Upper lobe of left lung (tissue), 6 donors: ENCODE measurements at regions not wholly inside any gene's neighbourhood (a gene's known extent, or its start where the extent isn't known, plus 50 kb on each side); places are given as distances from the start of the nearest gene placed in this dataset.
"Not testable (repeated sequence)": the region's sequence is repeated elsewhere in the genome, so short reads cannot be mapped to it uniquely, and the experiment has no call there.

Experiments used
- ATAC-seq, 2 donors: fragments of 200-7000 bp; cut with Tn5 transposase; one replicate each; pipeline ENCODE4 v1.9.1; 2022; ENCODE audit warnings: mild to moderate bottlenecking in 2 of 2, moderate library complexity in 2 of 2; ENCODE audit not compliant: low FRiP score in 2 of 2
- DNase-seq, 2 donors: peaks; one replicate each; pipeline ENCODE4 v3.0.0-alpha.2; 2019 to 2020
- H3K27ac ChIP-seq, 4 donors: fragments of 200-600 bp; sonication (generic); one replicate each; pipeline ENCODE4 v1.5.1; 2016 to 2019
- H3K27me3 ChIP-seq, 4 donors: fragments of 200-600 bp; sonication (generic); one replicate each; pipeline ENCODE4 v1.5.1; 2017 to 2019
- H3K36me3 ChIP-seq, 4 donors: fragments of 200-600 bp; sonication (generic); one replicate each; pipeline ENCODE4 v1.5.1; 2016 to 2019
- H3K4me1 ChIP-seq, 4 donors: fragments of 200-600 bp; sonication (generic); one replicate each; pipeline ENCODE4 v1.5.1; 2018 to 2019
- H3K4me3 ChIP-seq, 4 donors: fragments of 200-600 bp; sonication (generic); one replicate each; pipeline ENCODE4 v1.5.1; 2017 to 2019; ENCODE audit warnings: mild to moderate bottlenecking in 2 of 4, moderate library complexity in 1 of 4
- H3K9me3 ChIP-seq, 4 donors: fragments of 200-600 bp; sonication (generic); one replicate each; pipeline ENCODE4 v1.5.1; 2018 to 2019
- EP300 ChIP-seq, 4 donors: sonication (generic); formaldehyde crosslinking; IDR thresholded peaks; one replicate each; pipeline ENCODE4 v1.5.1; 2017; ENCODE audit warnings: antibody characterized with exemption in 4 of 4, control low read depth in 2 of 4
- POLR2A ChIP-seq, 4 donors: fragments of 450-650 bp; IDR thresholded peaks; one replicate each; pipeline ENCODE4 v1.5.1; 2016 to 2017; ENCODE audit warnings: antibody characterized with exemption in 4 of 4, mild to moderate bottlenecking in 2 of 4
- POLR2AphosphoS5 ChIP-seq, 2 donors: sonication (generic); formaldehyde crosslinking; IDR thresholded peaks; one replicate each; pipeline ENCODE4 v1.5.1; 2017; ENCODE audit warnings: antibody characterized with exemption in 2 of 2
- WGBS, 2 donors: methylation state at CpG; one replicate each; pipeline ENCODE4 v1.1.5; 2017 to 2018; 5-methylcytosine and 5-hydroxymethylcytosine counted together
- TF ChIP-seq, protein P1 (sequence below), 6 experiments: fragments of 450-650 bp in 4 of 6; fragments of 200-600 bp in 2 of 6; sonication (generic) in 2 of 6; IDR thresholded peaks; one replicate each; pipeline ENCODE4 v1.5.1; 2016 to 2019; ENCODE audit warnings: antibody characterized with exemption in 6 of 6
- donor health status: DM: no; HTN: no; CAD: no; lungs with moderate emphysema.
- donor health status: DM: no; HTN: yes; CAD: no; lungs with severe emphysema.

GRCh38 chr3:63719796-63720445, 67.4 kb downstream of the SNTN start:
- no peaks in the 10 kb centered on the region for H3K27me3 ChIP-seq

DNA sequence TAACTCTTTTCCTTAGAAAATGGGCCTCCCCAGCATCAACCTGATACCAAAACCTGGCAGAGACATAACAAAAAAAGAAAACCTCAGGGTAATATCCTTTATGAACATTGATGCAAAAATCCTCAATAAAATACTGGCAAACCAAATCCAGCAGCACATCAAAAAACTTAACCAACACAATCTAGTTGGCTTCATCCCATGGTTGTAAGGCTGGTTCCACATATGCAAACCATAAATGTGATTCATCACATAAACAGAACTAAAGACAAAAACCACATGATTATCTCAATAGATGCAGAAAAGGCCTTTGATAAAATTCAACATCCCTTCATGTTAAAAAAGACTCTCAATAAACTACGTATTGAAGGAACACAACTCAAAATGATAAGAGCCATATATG, 68.5 kb downstream of the SNTN start:
- not testable (repeated sequence) for H3K4me1 ChIP-seq, H3K27me3 ChIP-seq, H3K27ac ChIP-seq, DNase-seq, ATAC-seq, H3K36me3 ChIP-seq, H3K9me3 ChIP-seq, H3K4me3 ChIP-seq
- 86 to 92% methylated on average over 1 of the region's 1 CpG for WGBS, 2 donors

More at GRCh38 chr3:63719796-63720445, 67.4 kb downstream of the SNTN start:
- Histone ChIP-seq H3K27ac (no peak overlapping the region), H3K9me3 (no peaks in the 10 kb centered on the region), H3K36me3 (no peaks in the 10 kb centered on the region), H3K4me3 (no peak overlapping the region), H3K4me1 (peaks cover 0 to under 1% (median 0%) of the 10 kb centered on the region in 4 donors)
- DNase-seq (no peak), ATAC-seq (no peak)
- WGBS, 2 donors: 71 to 75% methylated on average over 5 of the region's 5 CpGs
- TF ChIP-seq EP300 (IDR thresholded peaks at IDR 0.05) (no peak), POLR2AphosphoS5 (IDR thresholded peaks at IDR 0.05) (no peak), POLR2A (IDR thresholded peaks at IDR 0.05) (no peak)
- TF ChIP-seq, protein P1, sequence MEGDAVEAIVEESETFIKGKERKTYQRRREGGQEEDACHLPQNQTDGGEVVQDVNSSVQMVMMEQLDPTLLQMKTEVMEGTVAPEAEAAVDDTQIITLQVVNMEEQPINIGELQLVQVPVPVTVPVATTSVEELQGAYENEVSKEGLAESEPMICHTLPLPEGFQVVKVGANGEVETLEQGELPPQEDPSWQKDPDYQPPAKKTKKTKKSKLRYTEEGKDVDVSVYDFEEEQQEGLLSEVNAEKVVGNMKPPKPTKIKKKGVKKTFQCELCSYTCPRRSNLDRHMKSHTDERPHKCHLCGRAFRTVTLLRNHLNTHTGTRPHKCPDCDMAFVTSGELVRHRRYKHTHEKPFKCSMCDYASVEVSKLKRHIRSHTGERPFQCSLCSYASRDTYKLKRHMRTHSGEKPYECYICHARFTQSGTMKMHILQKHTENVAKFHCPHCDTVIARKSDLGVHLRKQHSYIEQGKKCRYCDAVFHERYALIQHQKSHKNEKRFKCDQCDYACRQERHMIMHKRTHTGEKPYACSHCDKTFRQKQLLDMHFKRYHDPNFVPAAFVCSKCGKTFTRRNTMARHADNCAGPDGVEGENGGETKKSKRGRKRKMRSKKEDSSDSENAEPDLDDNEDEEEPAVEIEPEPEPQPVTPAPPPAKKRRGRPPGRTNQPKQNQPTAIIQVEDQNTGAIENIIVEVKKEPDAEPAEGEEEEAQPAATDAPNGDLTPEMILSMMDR (IDR thresholded peaks at IDR 0.05): no peak

GRCh38 chr3:63724987-63725386, 72.5 kb downstream of the SNTN start:
- 44 to 59% methylated on average over 3 of the region's 3 CpGs for WGBS, 2 donors
- Histone ChIP-seq H3K27ac (no peak overlapping the region), H3K27me3 (no peaks in the 10 kb centered on the region), H3K9me3 (no peaks in the 10 kb centered on the region), H3K4me1 (peaks cover 0 to 3% (median 0%) of the 10 kb centered on the region in 4 donors), H3K4me3 (no peak overlapping the region), H3K36me3 (no peaks in the 10 kb centered on the region)
- TF ChIP-seq POLR2A (IDR thresholded peaks at IDR 0.05) (no peak), POLR2AphosphoS5 (IDR thresholded peaks at IDR 0.05) (no peak), EP300 (IDR thresholded peaks at IDR 0.05) (no peak)
- TF ChIP-seq, protein P1 (IDR thresholded peaks at IDR 0.05): no peak
- ATAC-seq: peak; percentile 86
- peak in 1 of 2 donors; percentile 23 for DNase-seq

GRCh38 chr3:63726656-63727055, 74.2 kb downstream of the SNTN start:
- H3K27me3 ChIP-seq: no peaks in the 10 kb centered on the region

GRCh38 chr3:63727233-63727632, 74.8 kb downstream of the SNTN start:
- Histone ChIP-seq H3K4me1 (peaks cover 0 to 3% (median 0%) of the 10 kb centered on the region in 4 donors), H3K4me3 (no peak overlapping the region), H3K27ac (no peak overlapping the region), H3K9me3 (no peaks in the 10 kb centered on the region), H3K36me3 (no peaks in the 10 kb centered on the region), H3K27me3 (no peaks in the 10 kb centered on the region)
- no peak for DNase-seq
- TF ChIP-seq, protein P1 (IDR thresholded peaks at IDR 0.05): no peak
- TF ChIP-seq EP300 (IDR thresholded peaks at IDR 0.05) (no peak), POLR2A (IDR thresholded peaks at IDR 0.05) (no peak), POLR2AphosphoS5 (IDR thresholded peaks at IDR 0.05) (no peak)
- ATAC-seq: no peak

More at GRCh38 chr3:63726656-63727055, 74.2 kb downstream of the SNTN start:
- no peak for TF ChIP-seq POLR2A (IDR thresholded peaks at IDR 0.05)
- TF ChIP-seq EP300 (IDR thresholded peaks at IDR 0.05): no peak
- no peak for TF ChIP-seq POLR2AphosphoS5 (IDR thresholded peaks at IDR 0.05)
- TF ChIP-seq, protein P1 (IDR thresholded peaks at IDR 0.05): no peak
- Histone ChIP-seq H3K4me3 (no peak overlapping the region), H3K4me1 (peaks cover 0 to 3% (median 0%) of the 10 kb centered on the region in 4 donors), H3K36me3 (no peaks in the 10 kb centered on the region), H3K9me3 (no peaks in the 10 kb centered on the region), H3K27ac (no peak overlapping the region)
- DNase-seq (no peak), ATAC-seq (no peak)
- WGBS, 2 donors: 92 to 95% methylated on average over 4 of the region's 4 CpGs
